ENCODE measurements at regions not wholly inside any gene's neighbourhood (a gene's known extent, or its start where the extent isn't known, plus 50 kb on each side); places are given as distances from the start of the nearest gene placed in this dataset.

DNA sequence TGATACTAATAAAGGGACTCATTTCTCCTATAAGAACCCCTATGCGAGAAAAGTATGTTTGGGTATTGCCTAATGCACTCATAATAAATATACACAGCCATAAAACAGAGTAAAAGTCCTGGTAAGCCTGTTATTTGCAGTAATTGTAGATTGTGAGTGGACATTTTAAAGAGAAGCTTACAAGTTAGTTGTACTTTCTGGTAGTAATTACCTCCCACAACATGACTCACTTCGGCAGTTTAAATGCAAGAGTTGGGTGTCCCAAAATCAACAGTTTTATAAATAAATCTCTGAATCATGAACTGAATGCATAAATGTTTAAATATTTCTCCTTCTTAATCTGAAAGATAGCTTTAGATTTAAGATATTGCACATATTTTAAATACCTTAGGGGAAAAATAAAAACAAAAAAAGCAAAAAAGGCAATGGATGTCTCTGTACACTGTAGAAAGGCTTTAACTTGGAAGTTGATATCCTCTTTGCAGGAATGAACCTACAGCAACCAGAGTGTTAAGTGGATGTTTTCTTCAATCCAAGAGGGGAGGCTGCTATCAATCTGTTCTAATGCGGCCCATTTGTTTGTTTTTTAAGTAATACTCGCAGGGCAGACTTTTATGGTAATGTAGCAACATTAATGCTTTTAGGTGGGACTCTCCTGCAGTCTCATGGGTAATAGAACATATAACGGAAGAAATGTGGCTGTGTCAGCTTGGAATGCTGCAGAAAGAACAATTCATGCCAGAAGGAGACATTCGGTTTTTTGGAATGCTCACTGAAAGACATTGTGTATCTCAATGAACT lies 57.3 kb upstream of the ZEB1 start (continued):
- TF ChIP-seq, protein P1, sequence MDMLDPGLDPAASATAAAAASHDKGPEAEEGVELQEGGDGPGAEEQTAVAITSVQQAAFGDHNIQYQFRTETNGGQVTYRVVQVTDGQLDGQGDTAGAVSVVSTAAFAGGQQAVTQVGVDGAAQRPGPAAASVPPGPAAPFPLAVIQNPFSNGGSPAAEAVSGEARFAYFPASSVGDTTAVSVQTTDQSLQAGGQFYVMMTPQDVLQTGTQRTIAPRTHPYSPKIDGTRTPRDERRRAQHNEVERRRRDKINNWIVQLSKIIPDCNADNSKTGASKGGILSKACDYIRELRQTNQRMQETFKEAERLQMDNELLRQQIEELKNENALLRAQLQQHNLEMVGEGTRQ (IDR thresholded peaks at IDR 0.05; ENCODE audit: borderline replicate concordance, low read depth, low read length), result no peak
- TF ChIP-seq NFIC (IDR thresholded peaks at IDR 0.05; ENCODE audit: borderline replicate concordance) (peak; percentile 16; the same call in 1 of the 2 replicates), CHD2 (IDR thresholded peaks at IDR 0.05; ENCODE audit: low read length, partially characterized antibody) (no peak), YY1 (IDR thresholded peaks at IDR 0.05; ENCODE audit: low read depth) (no peak), MXI1 (IDR thresholded peaks at IDR 0.05; ENCODE audit: low read depth, low read length) (no peak), MEF2A (IDR thresholded peaks at IDR 0.05; ENCODE audit: borderline replicate concordance, low read depth) (peak; percentile 81; the same call in 1 of the 2 replicates), SIN3A (IDR thresholded peaks at IDR 0.05; ENCODE audit: borderline replicate concordance, low read depth, low read length) (no peak), FOXM1 (IDR thresholded peaks at IDR 0.05; ENCODE audit: low read depth) (0 out of 2 replicates have a peak, but pooled peaks have one; percentile 34), EZH2phosphoT487 (IDR thresholded peaks at IDR 0.05; ENCODE audit: borderline replicate concordance, low read depth) (no peak), SMC3 (IDR thresholded peaks at IDR 0.05; ENCODE audit: low read depth, low read length) (no peak), FOXJ3 (CRISPR knock-in tag; IDR thresholded peaks at IDR 0.05) (no peak), TEAD4 (IDR thresholded peaks at IDR 0.05; ENCODE audit: borderline replicate concordance, insufficient read depth) (no peak)
- TF ChIP-seq, protein P2, sequence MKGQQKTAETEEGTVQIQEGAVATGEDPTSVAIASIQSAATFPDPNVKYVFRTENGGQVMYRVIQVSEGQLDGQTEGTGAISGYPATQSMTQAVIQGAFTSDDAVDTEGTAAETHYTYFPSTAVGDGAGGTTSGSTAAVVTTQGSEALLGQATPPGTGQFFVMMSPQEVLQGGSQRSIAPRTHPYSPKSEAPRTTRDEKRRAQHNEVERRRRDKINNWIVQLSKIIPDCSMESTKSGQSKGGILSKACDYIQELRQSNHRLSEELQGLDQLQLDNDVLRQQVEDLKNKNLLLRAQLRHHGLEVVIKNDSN (IDR thresholded peaks at IDR 0.05; ENCODE audit: borderline replicate concordance, low read depth), result no peak
- TF ChIP-seq, protein P3, sequence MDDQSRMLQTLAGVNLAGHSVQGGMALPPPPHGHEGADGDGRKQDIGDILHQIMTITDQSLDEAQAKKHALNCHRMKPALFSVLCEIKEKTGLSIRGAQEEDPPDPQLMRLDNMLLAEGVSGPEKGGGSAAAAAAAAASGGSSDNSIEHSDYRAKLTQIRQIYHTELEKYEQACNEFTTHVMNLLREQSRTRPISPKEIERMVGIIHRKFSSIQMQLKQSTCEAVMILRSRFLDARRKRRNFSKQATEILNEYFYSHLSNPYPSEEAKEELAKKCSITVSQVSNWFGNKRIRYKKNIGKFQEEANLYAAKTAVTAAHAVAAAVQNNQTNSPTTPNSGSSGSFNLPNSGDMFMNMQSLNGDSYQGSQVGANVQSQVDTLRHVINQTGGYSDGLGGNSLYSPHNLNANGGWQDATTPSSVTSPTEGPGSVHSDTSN (IDR thresholded peaks at IDR 0.05), result peak; percentile 32; the same call in 1 of the 2 replicates
- TF ChIP-seq, protein P4, sequence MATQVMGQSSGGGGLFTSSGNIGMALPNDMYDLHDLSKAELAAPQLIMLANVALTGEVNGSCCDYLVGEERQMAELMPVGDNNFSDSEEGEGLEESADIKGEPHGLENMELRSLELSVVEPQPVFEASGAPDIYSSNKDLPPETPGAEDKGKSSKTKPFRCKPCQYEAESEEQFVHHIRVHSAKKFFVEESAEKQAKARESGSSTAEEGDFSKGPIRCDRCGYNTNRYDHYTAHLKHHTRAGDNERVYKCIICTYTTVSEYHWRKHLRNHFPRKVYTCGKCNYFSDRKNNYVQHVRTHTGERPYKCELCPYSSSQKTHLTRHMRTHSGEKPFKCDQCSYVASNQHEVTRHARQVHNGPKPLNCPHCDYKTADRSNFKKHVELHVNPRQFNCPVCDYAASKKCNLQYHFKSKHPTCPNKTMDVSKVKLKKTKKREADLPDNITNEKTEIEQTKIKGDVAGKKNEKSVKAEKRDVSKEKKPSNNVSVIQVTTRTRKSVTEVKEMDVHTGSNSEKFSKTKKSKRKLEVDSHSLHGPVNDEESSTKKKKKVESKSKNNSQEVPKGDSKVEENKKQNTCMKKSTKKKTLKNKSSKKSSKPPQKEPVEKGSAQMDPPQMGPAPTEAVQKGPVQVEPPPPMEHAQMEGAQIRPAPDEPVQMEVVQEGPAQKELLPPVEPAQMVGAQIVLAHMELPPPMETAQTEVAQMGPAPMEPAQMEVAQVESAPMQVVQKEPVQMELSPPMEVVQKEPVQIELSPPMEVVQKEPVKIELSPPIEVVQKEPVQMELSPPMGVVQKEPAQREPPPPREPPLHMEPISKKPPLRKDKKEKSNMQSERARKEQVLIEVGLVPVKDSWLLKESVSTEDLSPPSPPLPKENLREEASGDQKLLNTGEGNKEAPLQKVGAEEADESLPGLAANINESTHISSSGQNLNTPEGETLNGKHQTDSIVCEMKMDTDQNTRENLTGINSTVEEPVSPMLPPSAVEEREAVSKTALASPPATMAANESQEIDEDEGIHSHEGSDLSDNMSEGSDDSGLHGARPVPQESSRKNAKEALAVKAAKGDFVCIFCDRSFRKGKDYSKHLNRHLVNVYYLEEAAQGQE (IDR thresholded peaks at IDR 0.05; ENCODE audit: low read depth, low read length), result no peak
- TF ChIP-seq, protein P5, sequence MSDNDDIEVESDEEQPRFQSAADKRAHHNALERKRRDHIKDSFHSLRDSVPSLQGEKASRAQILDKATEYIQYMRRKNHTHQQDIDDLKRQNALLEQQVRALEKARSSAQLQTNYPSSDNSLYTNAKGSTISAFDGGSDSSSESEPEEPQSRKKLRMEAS (IDR thresholded peaks at IDR 0.05; ENCODE audit: low read depth), result no peak
